ENCODE measurements at regions not wholly inside any gene's neighbourhood (a gene's known extent, or its start where the extent isn't known, plus 50 kb on each side); places are given as distances from the start of the nearest gene placed in this dataset.

GRCh38 chr11:25596701-25597100 lies 735.2 kb upstream of the ANO3 start:
- Histone ChIP-seq H3K4me1 (no peaks in the 10 kb centered on the region), H3K9me3 (no peaks in the 10 kb centered on the region), H3K36me3 (no peaks in the 10 kb centered on the region), H3K27ac (no peak overlapping the region), H3K27me3 (no peaks in the 10 kb centered on the region), H3K4me3 (no peak overlapping the region)
- no peak for DNase-seq (ENCODE audit: low spot score in 2 of 2)
- no peak for TF ChIP-seq CTCF (IDR thresholded peaks at IDR 0.05)
- intact Hi-C loops (cut with DNase I) = no loop called here

DNA sequence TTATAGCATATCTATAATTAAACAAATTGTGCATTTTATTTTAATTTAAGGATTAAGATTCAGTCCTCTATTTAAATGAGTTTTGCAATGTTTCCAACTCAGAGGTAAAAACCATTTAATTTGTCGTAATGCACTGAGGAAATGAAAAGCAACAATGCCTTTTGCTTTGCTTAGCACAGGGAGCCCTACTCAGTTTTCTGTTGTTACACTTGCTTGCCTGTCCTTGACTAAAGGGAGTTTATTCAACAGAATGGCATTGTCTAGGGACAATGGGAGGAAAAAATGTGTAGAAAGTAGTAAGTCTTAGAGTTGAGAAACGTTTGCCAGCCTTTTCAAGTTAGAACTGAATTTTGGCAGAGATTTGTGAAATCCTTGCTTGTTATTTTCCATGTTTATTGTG lies 734.2 kb upstream of the ANO3 start:
- no peaks in the 10 kb centered on the region for H3K27me3 ChIP-seq
- intact Hi-C loops (cut with DNase I) = no loop called here
- DNase-seq (ENCODE audit: low spot score in 2 of 2) = no peak
- H3K9me3 ChIP-seq = no peaks in the 10 kb centered on the region
- no peak overlapping the region for H3K4me3 ChIP-seq
- no peak for TF ChIP-seq CTCF (IDR thresholded peaks at IDR 0.05)
- H3K36me3 ChIP-seq = no peaks in the 10 kb centered on the region
- no peak overlapping the region for H3K27ac ChIP-seq
- no peaks in the 10 kb centered on the region for H3K4me1 ChIP-seq

DNA sequence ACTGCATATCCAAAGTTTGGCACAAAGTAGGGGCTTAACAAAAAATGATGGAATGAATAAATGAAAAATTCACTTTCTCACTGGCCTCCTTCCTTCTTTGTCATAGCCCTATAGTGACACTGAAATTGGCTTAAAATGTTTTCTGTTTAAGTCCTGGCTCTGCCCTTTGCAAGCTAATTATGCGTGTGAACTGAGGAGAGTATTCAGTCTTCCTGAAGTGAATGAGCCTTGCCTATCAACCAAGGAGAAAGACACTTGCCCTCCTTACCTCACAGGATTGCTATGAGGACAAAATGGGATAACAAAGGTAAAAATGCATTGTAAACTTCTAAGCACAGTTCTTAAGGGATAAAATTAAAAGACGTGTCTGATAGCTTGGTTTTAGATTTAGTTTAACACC lies 729.8 kb upstream of the ANO3 start:
- no peaks in the 10 kb centered on the region for H3K27me3 ChIP-seq
- no peak for TF ChIP-seq CTCF (IDR thresholded peaks at IDR 0.05)
- intact Hi-C loops (cut with DNase I) = no loop called here
- H3K4me1 ChIP-seq = no peaks in the 10 kb centered on the region
- no peak overlapping the region for H3K27ac ChIP-seq
- H3K4me3 ChIP-seq = no peak overlapping the region
- no peaks in the 10 kb centered on the region for H3K36me3 ChIP-seq
- DNase-seq (ENCODE audit: low spot score in 2 of 2) = no peak
- H3K9me3 ChIP-seq = peaks cover 0 to 3% of the 10 kb centered on the region in 2 donors

DNA sequence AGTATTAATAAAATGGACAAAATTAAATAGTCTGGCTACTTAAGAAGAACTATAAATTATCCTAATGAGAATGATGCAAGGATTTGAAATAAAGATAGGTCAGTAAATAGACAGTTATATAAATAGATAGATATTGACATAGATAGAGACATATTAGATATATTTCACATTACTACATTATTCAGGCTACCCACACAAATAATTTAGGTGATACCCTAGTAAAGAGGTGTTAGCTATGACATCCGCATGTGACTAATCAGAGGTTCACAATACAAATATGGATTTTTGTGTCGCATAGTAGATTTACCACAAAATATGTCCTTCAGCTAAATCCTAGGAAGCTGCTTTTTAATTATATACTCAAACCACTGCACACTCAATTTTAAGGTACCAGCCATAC lies 729.0 kb upstream of the ANO3 start:
- TF ChIP-seq CTCF (IDR thresholded peaks at IDR 0.05) = no peak
- no peak for DNase-seq (ENCODE audit: low spot score in 2 of 2)
- intact Hi-C loops (cut with DNase I) = no loop called here
- Histone ChIP-seq H3K9me3 (peaks cover 0 to 3% of the 10 kb centered on the region in 2 donors), H3K4me3 (no peak overlapping the region), H3K4me1 (no peaks in the 10 kb centered on the region), H3K36me3 (no peaks in the 10 kb centered on the region), H3K27me3 (no peaks in the 10 kb centered on the region), H3K27ac (no peak overlapping the region)

DNA sequence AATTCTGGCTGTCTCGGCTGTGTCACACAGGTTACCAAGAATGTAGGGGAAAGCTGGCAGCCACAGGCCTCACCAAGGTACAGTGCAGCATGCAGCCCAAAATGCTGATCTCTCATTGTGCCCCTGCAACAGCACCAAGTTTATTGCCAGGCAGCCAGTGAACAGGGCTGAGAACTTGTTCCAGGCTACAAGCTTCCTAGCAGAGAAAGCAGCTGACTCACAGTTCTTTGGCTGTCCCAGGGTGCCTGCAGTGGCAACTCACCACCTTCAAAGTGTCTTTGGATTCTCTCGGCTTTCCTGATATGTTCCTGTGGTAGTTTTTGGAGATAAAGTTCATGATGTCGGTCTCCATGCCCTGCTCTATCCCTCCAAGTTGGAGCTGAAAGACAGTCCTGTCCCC lies 719.1 kb upstream of the ANO3 start:
- DNase-seq (ENCODE audit: low spot score in 2 of 2) = no peak
- H3K4me1 ChIP-seq = no peaks in the 10 kb centered on the region
- no peak overlapping the region for H3K4me3 ChIP-seq
- H3K9me3 ChIP-seq = no peaks in the 10 kb centered on the region
- TF ChIP-seq CTCF (IDR thresholded peaks at IDR 0.05) = no peak
- no peak overlapping the region for H3K27ac ChIP-seq
- no peaks in the 10 kb centered on the region for H3K36me3 ChIP-seq
- no peaks in the 10 kb centered on the region for H3K27me3 ChIP-seq
- intact Hi-C loops (cut with DNase I) = no loop called here

DNA sequence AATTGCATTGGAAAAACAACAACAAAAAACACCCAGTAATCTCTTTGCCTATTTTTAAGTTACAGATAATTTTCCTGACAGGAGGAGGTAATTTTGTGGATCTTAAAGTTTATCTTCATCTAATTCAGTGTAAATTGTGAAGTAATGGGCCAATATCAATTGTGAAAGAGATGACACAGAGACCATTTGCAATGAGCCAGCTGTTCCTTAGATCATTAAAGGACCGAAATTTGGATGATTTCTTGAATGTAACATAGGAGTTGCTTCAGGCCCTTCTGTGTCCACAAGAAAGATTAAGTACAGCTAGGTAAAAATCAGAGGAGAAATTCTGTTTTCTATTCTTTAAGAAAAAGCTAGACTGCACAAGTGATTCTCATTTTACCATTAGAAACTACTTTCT lies 718.5 kb upstream of the ANO3 start:
- TF ChIP-seq CTCF (IDR thresholded peaks at IDR 0.05) = no peak
- no peaks in the 10 kb centered on the region for H3K4me1 ChIP-seq
- H3K4me3 ChIP-seq = no peak overlapping the region
- no peaks in the 10 kb centered on the region for H3K27me3 ChIP-seq
- no peaks in the 10 kb centered on the region for H3K36me3 ChIP-seq
- intact Hi-C loops (cut with DNase I) = no loop called here
- no peak overlapping the region for H3K27ac ChIP-seq
- H3K9me3 ChIP-seq = no peaks in the 10 kb centered on the region
- DNase-seq (ENCODE audit: low spot score in 2 of 2) = no peak
